GM19463 (cell line): ENCODE measurements at regions not wholly inside any gene's neighbourhood (a gene's known extent, or its start where the extent isn't known, plus 50 kb on each side); places are given as distances from the start of the nearest gene placed in this dataset.

Experiments used
- ATAC-seq: cut with Tn5 transposase; IDR thresholded peaks from one replicate; pipeline ENCODE4 v1.9.1; 2021; ENCODE audit warnings: mild to moderate bottlenecking, moderate library complexity; ENCODE audit not compliant: unreplicated experiment

- ATAC-seq: no peak
These were observed 537.3 kb upstream of the TGFBR2 start for GRCh38 chr3:30069056-30069455.

GRCh38 chr3:30073040-30073439, 533.4 kb upstream of the TGFBR2 start:
- ATAC-seq: no peak

- no peak for ATAC-seq
These were observed 532.8 kb upstream of the TGFBR2 start for GRCh38 chr3:30073622-30074021.

GRCh38 chr3:30075514-30075913, 530.9 kb upstream of the TGFBR2 start:
- ATAC-seq: no peak

- no peak for ATAC-seq
These were observed 529.5 kb upstream of the TGFBR2 start for GRCh38 chr3:30076899-30077298.

- ATAC-seq: no peak
These were observed 528.7 kb upstream of the TGFBR2 start for GRCh38 chr3:30077746-30078145.

- ATAC-seq: no peak
These were observed 527.7 kb upstream of the TGFBR2 start for GRCh38 chr3:30078736-30079135.

GRCh38 chr3:30081904-30082303, 524.5 kb upstream of the TGFBR2 start:
- ATAC-seq: no peak

GRCh38 chr3:30082652-30083051, 523.7 kb upstream of the TGFBR2 start:
- ATAC-seq: no peak

GRCh38 chr3:30083315-30083714, 523.1 kb upstream of the TGFBR2 start:
- ATAC-seq: no peak

- ATAC-seq: no peak
These were observed 522.1 kb upstream of the TGFBR2 start for GRCh38 chr3:30084316-30084715.

GRCh38 chr3:30084971-30085403, 521.4 kb upstream of the TGFBR2 start:
- ATAC-seq: no peak

- no peak for ATAC-seq
These were observed 520.9 kb upstream of the TGFBR2 start for GRCh38 chr3:30085486-30085885.

- no peak for ATAC-seq
These were observed 514.7 kb upstream of the TGFBR2 start for GRCh38 chr3:30091686-30092085.

- no peak for ATAC-seq
These were observed 509.3 kb upstream of the TGFBR2 start for GRCh38 chr3:30097022-30097650.

GRCh38 chr3:30098243-30098642, 508.2 kb upstream of the TGFBR2 start:
- ATAC-seq: no peak

- ATAC-seq: no peak
These were observed 507.5 kb upstream of the TGFBR2 start for GRCh38 chr3:30098653-30099455.

GRCh38 chr3:30102356-30102755, 504.0 kb upstream of the TGFBR2 start:
- ATAC-seq: no peak

- ATAC-seq: no peak
These were observed 503.2 kb upstream of the TGFBR2 start for GRCh38 chr3:30103186-30103585.

- ATAC-seq: no peak
These were observed 498.9 kb upstream of the TGFBR2 start for GRCh38 chr3:30107531-30107930.

- no peak for ATAC-seq
These were observed 494.0 kb upstream of the TGFBR2 start for GRCh38 chr3:30112411-30112810.

GRCh38 chr3:30112902-30113484, 493.4 kb upstream of the TGFBR2 start:
- ATAC-seq: no peak
